ENCODE measurements at regions not wholly inside any gene's neighbourhood (a gene's known extent, or its start where the extent isn't known, plus 50 kb on each side); places are given as distances from the start of the nearest gene placed in this dataset.
"Not testable (repeated sequence)": the region's sequence is repeated elsewhere in the genome, so short reads cannot be mapped to it uniquely, and the experiment has no call there.

- no peak for DNase-seq
Observed at GRCh38 chr17:72565758-72566157, 444.9 kb downstream of the SOX9 start.

- no peak for DNase-seq
Observed at GRCh38 chr17:72566671-72567484, 446.1 kb downstream of the SOX9 start.

GRCh38 chr17:72567774-72568173, 447.0 kb downstream of the SOX9 start:
- no peak for DNase-seq

DNA sequence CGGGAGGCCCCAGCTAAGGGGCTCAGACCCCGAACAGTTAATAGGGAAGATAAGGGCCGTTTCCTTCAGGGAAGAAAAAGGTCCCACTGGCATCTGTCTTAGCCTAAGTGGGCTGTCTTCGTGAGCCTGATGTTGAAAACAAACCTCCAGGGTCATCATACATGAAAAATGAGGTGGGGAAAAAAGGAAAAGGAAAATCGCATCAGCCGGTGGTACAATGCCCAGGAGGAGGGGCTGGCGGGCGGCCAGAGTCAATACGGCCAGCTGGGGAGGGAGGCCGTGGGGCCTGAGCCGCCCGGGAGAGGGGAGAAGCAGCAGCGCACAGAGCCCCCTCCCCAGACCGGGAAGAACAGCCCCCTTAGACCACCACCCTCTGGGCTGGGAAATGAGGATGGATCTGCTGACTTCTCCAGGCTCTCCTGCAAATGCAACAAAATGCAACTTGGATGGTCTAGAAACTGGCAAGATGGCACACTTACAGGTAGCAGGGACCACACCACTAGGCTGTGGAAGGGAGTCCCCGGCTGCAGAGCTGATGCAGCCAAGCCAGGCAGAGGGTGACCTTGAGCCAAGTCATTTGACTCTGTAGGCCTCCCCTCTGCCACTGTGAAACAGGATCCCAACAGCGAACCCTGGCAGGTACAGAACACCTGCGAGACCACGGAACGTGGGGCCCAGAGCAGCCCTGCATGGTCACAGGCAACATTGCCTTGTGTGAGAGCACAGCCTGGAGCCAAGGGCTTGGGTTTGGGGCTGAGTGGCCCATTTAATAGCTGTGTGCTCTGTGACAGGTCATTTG, 448.5 kb downstream of the SOX9 start:
- peak; percentile 10 for DNase-seq

DNA sequence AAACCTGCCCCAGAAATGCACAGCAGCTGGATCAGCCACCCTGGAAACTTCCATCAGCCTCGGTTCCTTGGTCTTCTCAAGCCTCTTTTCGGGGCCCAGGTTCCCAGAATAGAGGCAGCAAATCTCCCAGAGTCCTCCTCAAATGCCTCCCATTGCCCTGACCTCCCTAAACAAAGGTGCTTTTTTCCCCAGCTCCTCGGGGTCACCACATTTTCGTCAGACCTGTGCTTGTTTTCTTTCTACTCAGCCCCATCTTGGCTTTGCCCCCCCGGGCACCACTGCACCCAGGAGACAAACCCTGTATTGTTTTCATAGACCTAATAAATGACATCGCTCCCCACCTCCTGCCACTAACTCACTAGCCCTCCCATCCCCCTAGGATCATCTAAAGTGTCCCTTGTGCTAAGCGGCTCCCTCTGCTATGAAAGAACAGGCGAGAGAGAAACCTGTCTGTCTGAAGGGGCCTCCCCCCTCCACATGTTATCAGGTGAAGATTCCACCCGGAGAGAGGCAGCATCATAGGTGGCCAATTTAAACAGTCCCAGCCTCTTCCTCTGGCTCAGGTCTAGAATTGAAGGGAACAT, 451.1 kb downstream of the SOX9 start:
- DNase-seq, result no peak

GRCh38 chr17:72572604-72573491, 452.0 kb downstream of the SOX9 start:
- no peak for DNase-seq

- DNase-seq, result not testable (repeated sequence)
Observed at GRCh38 chr17:72573492-72573801, 452.6 kb downstream of the SOX9 start.

DNA sequence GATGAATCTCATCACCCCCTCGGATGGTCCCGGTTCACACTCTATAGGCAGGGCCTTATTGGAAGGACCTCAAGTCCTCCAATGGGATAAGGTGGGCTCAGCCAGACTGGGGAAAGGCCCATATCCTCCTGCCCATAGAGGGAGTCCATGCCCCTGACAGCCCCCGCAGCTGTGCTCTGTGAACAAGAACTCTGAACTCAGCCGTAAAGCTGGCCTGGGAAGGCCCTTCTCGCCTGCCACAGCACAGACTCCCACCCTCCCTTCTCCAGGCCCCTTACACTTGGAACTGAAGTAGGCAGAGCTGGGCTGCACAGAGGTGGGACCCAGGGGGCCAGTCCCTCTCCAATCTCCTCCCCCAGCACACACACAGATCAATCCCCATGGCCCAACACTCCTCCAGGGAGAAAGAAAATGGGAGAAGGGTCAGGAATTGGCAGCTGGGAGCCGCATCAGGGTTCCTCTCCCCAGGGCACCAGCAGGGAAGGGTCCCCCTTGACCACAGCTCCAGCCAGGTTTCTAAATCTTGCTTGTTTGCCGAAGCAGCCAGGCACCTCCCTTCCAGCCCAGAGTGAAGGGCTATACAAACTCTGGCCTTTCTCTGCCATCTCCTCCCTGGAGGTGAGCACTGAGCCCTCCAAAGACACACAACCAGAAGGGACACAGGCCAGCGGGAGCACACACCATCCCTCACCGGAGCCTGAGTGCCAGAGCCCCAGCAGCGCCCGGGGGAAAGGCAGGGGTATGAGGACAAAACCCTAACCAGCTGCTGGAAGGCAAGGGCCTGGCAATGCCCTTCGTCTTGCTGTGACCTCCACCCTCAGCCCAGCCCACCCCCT, 454.1 kb downstream of the SOX9 start:
- no peak for DNase-seq

DNA sequence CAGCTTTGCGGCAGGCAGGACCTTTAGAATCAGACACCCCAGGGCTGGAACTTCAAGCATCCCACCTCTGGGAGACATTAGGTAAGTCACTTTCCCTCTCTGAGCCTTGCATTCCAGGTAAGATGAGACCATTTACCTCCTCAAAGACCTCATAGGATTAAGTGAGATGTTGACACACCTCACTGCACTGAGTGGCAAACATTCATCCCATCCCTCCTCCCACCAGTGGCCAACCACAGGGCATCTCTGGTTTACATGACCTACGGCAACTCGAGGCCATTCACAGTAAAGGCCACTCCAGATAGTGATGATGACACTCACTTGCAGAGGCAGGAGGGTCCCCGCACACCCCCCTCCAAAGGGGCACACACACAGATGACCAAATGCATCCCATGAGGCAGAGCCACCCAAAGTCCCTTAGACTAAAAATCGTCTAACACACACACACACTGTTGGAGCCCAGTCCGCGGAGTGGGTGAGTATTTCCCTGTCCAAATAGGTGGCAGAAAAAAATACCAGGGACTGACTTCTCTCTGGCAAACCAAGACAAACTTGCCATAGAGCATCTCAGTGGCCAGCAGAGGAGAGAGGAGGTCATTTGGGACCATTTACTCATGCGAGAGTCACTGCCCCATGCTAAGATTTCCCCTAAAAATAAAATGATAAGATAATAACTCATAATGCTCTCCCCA, 454.9 kb downstream of the SOX9 start:
- DNase-seq, result no peak

GRCh38 chr17:72576289-72576759, 455.5 kb downstream of the SOX9 start:
- no peak for DNase-seq

DNA sequence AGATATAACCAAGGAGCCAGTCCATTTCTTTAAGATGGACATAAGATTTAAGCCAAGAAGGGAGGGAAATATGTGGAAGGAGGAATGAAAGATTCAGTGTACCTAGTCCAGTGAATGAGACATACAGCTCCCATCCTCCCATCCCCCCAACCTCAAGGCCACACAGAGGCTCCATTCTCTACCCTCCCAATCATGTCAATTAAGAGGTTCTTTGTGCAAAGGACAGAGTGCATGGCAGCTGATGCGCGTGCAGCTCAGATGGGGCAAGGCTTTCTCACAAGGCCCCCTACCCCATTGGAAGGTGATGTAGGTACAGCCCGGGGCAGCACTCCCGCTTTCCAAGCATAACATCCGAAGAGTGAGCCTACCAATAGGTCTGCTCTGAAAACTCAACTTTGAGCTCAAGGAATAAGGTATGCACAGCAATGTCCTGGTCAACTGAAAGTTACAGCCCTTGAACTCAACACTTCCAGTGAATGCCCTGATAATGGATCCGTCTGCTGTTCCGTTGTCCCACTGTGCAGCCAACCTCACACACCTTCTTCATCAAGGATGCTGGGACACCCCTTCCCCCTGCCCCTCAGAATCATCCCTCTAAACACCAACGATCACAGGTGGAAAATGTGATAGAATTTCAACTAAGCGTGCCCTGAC, 458.1 kb downstream of the SOX9 start:
- no peak for DNase-seq

- DNase-seq, result no peak
Observed at GRCh38 chr17:72579990-72580320, 459.1 kb downstream of the SOX9 start.

DNA sequence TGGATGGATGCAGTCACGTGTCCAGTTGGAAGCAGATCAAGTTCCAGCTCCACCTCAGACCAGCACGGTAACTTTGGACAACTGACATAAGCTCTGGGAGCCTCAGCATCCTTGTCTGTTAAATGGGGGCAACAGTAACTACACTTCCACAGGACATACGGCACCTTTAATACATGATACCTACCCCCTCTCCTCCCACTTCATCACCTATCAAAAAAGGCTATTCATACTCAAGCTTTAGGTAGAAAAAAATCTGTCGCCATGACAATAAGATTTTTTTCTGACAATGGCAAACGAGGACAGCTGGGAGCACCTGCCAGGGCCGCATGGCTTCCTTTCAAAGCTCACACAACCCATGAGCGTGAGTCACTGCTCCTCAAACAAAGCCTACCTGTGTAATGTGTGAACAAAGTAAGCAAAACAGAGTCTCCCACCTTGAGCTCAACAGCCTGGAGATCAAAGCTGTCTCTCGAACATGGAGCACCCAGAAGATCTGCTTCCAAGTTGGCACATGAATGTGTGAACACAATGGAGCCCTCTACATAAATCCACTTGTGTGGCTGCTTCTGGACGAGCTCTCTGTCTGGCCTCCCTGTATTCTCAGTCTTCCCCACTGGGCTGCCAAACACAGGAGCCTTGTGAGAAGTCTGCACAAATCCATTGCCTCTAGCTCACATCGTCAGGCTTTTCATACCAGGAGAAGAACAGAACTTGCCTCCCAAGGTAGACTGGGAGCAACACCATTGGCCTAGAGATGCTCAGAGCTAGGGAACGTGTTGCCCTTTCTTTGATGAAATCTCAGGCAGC, 459.7 kb downstream of the SOX9 start:
- DNase-seq, result no peak

DNA sequence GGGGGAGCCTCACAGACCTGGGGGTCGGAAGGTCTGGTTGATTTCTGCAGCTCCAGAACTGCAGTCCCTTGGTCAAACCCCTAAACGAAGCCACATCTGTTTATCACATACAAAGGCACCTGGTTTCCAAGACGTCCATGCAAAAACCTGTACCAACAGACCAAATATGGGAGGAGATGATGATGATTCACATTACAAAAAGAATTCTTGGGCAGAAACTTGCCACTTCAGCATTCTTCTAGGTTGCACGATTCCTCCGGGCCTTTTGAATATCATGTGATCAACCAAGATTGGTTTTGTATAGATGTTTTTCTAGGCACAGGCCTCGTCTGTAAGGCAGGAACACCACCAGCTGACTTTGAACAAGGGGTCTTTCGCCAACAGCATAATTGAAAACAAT, 466.3 kb downstream of the SOX9 start:
- no peak for DNase-seq

GRCh38 chr17:72587773-72588511, 467.1 kb downstream of the SOX9 start:
- no peak for DNase-seq

- no peak for DNase-seq
Observed at GRCh38 chr17:72588561-72588960, 467.7 kb downstream of the SOX9 start.

- DNase-seq, result peak; percentile 83
Observed at GRCh38 chr17:72588961-72589360, 468.1 kb downstream of the SOX9 start.

GRCh38 chr17:72590382-72590781, 469.6 kb downstream of the SOX9 start:
- no peak for DNase-seq

DNA sequence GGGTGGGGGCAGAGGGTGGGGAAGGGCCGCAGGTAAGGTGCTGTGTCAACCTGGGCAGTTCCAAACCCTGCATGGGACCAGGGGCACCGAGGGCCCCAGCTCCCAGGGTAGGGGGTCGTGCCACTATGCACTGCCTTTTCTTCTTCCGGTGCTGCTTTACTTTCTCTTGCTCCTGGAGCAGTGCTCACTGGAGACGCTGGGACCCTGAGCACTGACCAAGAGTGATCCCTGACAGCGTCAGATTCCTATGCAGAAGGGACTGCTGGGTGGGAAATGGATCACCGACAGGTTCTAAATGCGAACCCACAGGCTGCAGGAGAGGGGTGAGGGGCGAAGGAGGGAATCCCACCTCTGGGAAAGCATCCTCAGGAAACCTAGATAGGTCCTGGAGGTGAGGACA, 470.1 kb downstream of the SOX9 start:
- no peak for DNase-seq
